HG03066 (cell line): ENCODE measurements at regions not wholly inside any gene's neighbourhood (a gene's known extent, or its start where the extent isn't known, plus 50 kb on each side); places are given as distances from the start of the nearest gene placed in this dataset.
"Not testable (repeated sequence)": the region's sequence is repeated elsewhere in the genome, so short reads cannot be mapped to it uniquely, and the experiment has no call there.

Experiments
- ATAC-seq: cut with Tn5 transposase; IDR thresholded peaks from one replicate; pipeline ENCODE4 v1.9.1; 2021; ENCODE audit warnings: low read depth; ENCODE audit not compliant: unreplicated experiment

DNA sequence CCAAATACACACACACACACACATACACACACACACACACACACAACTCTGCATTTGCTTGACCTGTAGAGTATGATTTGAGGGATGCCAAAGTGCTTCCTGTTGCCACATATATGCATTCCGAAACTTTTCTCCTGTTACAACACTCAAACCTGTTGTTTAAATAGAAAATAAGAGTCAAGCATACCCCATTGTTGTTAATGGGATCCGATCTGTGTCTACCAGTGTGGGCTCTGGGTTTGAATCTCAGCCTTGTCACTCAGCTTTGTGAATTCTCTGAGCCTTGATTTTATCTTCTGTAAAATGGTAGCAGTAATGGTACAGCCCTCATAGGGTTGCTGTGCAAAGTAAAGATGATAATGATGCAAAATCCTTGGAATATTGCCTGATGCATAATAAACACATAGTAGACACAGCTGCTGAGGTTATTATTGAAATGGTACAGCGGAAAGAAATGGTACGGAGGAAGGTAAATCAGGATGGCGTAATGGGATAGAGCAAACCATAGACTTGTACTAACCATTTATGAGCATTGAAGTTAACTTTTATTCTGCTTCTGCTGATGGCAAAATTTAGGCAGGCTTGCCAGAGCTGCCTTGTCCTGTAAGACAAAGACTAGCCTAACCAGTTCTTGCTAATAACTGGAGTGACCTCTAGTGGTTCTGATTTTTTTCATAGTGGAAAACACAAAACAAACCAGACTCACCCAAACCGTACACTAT, 113.5 kb upstream of the PHACTR1 start:
- ATAC-seq = no peak

DNA sequence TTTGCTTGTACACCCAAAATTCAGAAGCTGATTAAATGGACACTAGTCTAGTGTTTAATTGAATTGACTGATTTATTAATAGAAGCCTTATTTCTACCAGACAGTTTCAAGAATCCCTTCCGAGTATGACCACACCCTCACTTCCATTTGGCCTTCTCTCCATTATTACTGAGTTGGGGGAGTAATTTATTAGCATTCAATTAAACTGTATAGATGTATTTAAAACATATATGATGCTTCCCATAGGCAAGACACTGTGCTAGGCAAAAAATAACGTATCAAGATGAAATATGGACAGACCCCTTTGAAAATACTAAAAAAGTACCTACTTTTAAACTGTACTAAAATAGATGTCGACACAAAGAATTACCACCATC, 112.9 kb upstream of the PHACTR1 start:
- ATAC-seq = no peak

DNA sequence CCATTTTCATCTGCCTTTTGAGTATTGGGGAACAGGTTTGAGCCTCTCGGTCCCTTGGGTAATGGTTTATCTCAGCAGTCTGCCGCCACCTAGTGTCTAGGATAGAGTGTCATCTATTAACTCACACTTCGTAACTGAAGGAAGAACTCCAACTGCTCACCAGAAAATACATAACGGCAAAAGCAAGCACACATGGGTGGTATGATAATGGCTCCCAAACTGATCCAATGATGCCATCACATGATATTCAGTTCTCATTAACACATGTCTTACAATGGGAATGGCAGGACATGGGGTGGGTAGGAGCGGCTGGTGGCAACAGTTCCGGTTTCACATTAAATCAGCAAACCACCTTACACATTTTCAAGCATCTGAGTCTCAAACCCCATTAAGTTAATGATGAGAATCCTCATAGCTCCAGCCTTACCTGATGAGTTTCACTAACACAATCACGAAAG, 110.7 kb upstream of the PHACTR1 start:
- peak; percentile 37 for ATAC-seq

DNA sequence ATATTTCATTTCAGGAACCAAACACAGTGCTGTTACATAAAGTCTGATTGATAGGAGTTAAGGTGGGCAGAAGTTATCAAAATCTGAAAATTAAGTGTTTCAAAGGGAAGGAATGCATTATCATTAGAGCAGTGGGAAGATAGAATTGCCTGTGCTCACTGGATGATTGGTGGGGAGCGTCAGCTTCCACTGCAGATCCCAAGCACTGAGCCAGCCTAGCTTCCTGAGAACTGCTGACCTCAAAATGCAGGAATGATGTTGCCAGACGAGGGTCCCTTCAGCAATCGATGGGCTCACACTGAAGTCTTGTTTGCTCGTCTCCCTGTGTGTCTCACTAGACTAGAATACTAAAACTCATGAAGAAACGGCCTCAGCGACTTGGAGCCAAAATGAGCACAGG, 110.0 kb upstream of the PHACTR1 start:
- ATAC-seq = no peak

DNA sequence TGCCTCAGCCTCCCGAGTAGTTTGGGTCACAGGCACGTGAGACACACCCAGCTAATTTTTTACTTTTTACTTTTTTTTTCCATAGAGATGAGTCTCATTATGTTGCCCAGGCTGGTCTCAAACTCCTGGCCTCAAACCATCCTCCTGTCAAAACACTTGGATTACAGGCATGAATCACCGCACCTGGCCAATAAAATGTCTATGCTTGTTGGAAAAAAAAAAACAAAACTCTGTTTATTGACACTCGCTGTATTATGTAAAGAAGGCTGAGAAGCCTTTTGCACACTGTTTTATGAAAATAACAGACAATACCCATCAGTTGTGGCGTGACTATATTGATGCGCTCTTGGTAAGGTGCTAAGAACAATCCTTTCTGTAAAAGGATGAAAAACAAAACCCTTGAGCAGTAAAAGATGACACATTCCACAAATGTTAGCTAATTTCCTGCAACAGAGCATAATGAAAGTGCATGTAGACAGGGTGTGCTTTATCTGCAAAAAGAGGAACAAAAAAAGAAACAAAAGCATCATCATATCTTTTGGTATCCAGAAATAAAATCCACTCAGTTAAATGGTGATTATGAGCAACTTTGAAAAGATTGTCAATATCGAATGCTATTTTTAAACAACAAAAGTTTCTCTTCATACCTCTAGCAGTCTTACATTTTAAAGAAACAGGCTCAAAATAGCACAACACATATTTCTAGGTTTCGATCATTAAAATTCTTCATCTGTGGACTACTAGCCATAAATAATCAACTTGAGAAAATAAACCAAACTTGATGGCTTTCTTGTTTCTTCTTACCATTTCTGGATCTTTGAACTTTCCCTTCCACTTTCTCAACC, 108.3 kb upstream of the PHACTR1 start:
- ATAC-seq = peak; percentile 73

DNA sequence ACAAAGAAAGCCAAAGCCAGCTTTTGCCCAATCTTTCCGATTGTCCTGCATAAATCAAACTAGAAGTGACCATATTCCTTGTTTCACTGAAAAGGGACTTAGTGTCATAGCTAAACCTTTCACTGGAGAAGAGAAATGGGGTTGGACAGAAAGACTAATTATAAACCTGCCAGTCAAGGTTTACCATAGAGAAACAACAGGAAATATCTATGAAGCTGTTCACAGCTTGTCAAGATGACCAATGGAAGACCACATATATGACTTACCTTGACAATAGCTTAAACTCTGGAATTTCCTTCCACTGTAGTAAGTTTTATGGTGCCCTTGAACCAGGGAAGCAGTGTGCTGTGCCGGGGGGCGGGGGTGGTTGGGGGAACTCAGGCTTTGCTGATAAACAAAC, 107.7 kb upstream of the PHACTR1 start:
- peak; percentile 20 for ATAC-seq

DNA sequence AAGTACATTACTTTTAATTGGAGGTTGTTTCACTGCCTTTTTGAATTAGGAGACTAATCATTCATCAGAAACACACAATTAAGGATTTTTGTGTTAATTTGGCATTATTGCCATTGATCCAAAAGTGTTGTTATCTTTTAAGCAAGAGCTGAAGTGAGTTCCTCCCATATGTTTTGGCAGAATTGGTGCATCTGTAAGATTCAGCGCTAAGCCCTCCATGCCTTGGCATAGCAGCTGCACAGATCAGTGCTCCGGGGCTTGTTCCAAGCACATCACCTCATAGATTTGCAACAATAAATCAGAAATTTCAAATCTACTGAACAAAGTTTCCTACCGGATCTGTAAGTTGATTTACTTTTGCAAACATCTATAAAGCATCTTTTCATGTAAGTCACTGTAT, 106.8 kb upstream of the PHACTR1 start:
- no peak for ATAC-seq

DNA sequence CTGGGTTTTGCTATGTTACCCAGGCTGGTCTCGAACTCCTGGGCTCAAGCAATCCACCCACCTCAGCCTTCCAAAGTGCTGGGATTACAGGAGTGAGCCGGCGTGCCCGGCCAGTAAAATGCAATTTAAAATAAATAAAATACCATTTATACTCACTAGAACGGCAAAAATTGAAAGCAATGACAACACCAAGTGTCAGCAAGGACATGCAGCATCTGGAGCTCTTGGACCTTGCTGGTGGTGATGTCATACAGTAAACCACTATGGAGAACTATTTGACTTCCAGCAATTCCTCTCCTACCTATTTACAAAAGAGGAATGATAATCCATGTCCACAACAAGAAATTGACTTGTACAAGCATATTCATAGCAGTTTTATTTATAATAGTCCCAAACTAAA, 105.7 kb upstream of the PHACTR1 start:
- ATAC-seq = no peak

DNA sequence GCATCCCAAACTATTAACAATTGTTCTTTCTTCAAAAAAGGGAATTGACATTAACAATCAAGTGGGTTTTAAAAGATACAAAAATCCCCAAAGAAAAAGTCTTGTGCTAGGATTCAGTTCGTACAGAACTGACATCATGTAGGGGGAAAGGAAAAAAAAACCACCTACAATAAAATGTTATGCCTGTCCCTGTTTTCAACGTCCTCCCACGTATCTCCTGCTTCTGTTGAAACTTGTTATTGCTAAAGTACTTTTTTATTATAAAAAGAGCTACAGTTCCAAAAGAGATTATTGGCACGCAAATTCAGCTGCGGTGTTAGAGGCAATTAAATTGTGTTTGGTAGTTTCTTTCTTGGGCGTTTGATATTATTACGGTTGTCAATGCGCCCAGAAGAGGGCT, 102.8 kb upstream of the PHACTR1 start:
- ATAC-seq = no peak

DNA sequence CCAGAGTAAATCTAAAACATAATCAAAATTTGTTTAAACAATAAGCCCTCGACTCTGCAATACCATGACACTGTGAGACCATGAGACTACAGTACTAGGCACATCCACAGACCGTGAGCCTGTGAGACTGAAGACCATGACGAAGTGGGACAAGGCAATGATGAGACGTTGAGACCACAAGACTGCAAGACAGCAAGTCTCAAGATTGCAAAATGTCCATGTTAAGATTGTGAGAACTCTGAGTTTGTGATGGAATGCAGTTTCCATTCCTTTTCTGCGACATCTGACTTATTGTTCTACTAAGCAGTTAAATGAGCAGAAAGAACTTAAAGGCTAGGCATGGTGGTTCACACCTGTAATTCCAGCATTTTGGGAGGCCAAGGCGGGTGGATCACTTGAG, 102.1 kb upstream of the PHACTR1 start:
- no peak for ATAC-seq

DNA sequence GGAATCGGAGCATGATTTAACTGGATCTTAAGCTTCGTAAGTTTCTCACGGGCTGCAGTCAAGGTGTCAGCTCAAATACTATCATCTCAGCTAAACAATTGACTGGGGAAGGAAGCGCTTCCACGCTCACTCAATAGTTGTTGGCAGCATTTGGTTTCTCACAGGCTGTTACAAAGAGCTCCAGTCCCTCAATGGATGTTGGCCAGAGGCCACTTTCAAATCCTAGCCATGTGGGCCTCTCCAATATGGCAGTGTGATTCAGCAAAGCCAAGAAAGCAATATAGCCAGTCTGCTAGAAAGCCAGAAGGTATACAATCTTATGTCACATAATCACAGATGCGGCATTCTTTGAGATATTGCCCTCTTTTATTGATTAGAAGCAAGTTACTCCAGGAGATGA, 98.3 kb upstream of the PHACTR1 start:
- ATAC-seq = no peak

DNA sequence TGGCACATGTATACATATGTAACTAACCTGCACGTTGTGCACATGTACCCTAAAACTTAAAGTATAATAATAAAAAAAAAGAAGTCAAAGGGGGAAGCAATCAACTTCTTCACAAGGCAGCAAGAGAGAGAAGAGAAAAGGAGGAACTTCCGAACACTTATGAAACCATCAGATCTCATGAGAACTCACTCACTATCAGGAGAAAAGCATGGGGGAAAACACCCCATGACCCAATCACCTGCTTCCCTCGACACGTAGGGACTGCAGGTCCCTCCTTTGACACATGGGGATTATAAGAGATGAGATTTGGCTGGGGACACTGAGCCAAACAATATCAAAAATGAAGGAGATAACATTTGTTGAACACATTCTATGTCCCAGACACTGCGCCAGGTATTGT, 94.8 kb upstream of the PHACTR1 start:
- no peak for ATAC-seq

DNA sequence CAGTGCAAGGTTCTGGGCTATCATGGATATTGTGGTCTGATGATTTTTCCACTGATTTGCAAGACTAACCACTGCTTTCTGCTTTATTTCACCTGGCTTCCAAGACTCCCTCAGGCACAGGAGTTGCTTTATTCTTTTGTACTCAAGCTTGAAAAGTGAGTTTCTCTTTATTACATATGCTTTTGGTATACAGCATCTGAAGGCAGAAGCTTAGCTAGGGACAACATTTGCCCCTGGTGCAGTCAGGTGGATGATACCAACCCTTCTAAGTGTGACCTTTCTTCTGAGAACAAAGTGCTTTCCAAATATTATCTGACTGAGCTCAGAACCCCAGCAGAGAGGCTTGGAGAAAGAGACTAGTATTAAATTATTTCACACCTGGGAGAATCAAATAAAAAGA, 94.0 kb upstream of the PHACTR1 start:
- no peak for ATAC-seq

DNA sequence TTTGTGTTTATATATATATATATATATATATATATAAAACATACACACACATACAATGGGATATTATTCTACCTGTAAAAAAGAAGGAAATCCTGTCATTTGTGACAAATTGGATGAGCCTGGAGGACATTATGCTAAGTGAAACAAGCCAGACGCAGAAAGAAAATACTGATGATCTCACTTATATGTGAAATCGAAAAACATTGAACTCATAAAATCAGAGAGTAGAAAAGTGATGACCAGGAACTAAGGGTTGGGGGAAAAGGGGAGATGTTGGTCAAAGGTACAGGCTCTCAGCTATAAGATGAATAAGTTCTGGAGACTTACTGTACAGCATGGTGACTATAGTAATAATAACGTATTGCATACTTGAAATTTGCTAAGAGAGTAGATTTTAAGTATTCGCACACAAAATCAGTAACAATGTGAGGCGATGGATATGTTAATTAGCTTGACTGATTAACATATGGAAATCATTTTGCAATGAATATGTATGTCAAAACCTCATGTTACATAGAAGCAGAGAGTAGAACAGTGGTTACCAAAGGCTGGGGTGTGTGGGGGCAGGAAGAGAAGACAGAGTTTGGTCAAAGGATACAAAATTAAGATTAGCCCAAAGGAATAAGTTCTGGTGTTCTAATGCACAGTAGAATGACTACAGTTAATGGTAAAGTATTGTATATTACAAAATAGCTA, 92.3 kb upstream of the PHACTR1 start:
- no peak for ATAC-seq

DNA sequence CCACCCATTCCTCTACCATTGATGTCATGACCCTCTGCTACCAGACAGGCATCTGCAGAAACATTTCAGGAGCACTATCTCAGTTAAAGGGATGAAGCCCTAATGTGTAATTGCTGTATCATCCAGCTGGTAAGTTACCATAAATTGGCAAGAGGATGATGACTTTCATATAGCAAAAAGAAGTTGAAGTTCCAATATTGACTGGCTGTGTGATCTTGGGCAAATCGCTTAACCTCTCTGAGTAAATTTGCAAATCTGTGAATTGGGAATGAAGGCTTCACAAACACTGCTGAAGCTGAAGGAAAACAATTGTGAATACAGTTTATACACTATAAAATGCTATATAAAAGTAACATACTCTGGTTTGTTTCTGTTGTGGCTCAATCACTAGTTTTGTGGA, 89.5 kb upstream of the PHACTR1 start:
- ATAC-seq = no peak

DNA sequence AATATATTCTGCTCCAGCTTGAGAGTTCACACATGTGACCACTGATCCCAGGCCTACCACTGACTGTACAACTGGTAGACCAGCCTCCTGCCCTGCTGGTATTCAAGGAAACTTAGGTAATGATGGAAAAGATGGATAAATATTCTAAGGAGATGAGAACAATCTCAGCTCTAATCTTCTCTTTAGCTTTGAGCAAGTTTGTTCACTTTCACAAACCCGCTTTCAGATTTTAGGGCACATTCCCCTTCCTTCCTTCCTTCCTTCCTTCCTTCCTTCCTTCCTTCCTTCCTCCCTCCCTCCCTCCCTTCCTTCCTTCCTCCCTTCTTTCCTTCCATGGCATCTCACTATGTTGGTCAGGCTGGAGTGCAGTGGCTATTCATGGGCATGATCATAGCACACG, 88.2 kb upstream of the PHACTR1 start:
- ATAC-seq = no peak

DNA sequence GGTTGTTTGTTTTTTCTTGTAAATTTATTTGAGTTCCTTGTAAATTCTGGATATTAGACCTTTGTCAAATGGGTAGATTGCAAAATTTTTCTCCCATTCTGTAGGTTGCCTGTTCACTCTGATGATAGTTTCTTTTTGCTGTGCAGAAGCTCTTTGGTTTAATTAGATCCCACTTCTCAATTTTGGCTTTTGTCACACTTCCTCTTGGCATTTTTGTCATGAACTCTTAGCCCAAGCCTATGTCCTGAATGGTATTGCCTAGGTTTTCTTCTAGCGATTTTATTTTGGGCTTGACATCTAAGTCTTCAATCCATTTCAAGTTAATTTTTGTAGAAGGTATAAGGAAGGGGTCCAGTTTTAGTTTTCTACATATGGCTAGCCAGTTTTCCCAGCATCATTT, 82.8 kb upstream of the PHACTR1 start:
- ATAC-seq = not testable (repeated sequence)

DNA sequence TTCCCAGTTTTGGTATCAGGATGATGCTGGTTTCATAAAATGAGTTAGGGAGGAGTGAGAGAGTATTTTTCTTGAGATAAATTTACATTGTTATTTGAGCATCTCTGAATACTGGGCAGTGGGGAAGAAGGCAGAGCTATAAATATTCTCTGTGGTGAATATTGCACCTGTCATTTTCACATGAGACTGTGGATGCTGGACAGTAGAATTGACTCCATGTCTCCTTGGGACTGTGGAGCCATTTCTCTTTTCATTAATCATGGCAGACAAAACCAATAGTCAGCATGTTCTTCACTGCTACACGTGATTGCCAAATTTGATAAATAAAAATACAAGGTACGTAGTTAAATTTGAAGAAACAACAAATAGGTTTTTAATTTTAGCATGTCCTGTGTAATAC, 81.2 kb upstream of the PHACTR1 start:
- no peak for ATAC-seq

DNA sequence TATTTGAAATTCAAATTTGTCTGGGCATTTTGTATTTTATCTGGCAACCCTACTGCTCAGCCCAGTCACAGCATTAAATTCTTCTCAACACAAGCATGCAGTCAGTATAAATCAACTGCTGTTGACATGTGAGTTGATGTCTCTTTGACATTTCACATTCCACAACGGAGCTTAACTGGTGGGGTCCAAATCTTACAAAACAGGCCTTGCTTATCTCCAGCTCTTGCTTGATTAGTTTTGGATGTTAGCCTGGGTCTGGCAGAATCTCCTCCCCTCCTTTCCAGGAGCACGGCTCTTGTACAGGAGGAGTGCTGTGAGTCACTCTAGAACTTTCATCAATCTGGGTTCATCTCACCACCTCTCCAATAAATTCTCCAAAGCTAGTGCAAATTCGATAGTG, 80.8 kb upstream of the PHACTR1 start:
- no peak for ATAC-seq

DNA sequence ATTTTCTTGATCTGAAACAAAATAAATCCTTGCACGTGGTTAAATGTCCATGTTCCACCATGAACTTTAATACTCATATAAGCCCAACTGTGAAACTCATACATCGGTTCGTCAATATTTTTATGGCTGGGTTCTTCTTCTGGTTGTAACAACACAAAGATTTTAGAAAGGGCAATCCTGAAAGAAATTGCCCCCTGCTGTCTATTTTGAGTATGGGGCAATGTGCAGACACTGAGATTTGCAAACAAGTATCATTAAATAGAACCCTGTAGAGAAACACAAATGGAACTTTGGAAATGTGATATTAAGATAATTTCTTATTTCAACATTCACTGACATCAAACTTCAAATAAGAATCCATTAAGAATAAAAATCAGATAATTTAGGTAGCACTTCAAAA, 80.2 kb upstream of the PHACTR1 start:
- ATAC-seq = no peak

DNA sequence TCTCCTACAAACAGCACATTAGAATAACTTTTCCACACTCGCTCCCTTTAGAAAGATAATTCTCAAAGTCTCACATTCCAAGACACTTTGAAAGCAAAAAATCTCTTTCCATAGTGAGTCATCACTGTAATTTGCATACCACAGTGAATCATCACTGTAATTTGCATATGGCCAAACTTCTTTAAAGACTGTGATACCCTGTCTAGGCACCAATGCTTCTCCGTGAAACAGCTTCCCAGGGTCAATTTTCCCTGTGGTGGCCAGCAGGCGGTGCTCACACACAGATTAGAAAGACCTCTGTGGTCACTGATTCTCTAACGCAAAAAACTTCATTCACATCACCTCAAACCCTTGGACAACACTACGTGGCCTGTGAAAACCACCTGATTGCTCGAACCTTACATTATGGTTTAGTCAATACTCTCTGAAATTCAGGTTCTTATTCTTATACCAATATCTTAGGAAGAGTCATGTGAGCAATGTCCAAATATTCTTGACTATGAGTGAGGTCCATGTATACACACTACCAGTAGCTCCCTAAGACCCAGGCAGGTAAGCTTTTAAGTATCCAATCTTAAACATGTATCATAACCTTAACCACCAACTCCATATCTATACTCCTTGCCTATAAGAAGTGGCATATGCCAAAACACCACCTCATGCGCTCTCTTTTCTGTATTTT, 78.5 kb upstream of the PHACTR1 start:
- peak; percentile 79 for ATAC-seq
